ENCODE measurements at regions not wholly inside any gene's neighbourhood (a gene's known extent, or its start where the extent isn't known, plus 50 kb on each side); places are given as distances from the start of the nearest gene placed in this dataset.

DNA sequence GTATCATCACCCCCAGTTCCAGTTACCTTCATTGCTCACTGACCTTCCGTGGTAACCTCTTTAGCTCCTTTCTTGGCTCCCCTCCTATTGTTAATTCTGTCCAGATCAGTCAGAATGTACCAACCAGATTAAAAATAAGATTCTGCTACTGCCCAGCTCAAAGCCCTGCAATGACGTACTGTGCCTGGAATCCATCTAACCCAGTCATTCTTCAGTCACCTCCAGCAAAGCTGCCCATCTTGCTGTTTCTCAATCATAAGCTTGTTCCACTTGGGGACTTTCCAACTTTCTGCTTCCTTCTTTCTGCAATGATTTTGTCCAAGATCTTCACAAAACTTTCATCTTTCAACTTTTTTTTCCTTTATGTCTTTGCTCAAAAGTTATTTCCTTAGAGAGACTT, 512.0 kb upstream of the ZNF385D start:
- TF ChIP-seq, protein P1, sequence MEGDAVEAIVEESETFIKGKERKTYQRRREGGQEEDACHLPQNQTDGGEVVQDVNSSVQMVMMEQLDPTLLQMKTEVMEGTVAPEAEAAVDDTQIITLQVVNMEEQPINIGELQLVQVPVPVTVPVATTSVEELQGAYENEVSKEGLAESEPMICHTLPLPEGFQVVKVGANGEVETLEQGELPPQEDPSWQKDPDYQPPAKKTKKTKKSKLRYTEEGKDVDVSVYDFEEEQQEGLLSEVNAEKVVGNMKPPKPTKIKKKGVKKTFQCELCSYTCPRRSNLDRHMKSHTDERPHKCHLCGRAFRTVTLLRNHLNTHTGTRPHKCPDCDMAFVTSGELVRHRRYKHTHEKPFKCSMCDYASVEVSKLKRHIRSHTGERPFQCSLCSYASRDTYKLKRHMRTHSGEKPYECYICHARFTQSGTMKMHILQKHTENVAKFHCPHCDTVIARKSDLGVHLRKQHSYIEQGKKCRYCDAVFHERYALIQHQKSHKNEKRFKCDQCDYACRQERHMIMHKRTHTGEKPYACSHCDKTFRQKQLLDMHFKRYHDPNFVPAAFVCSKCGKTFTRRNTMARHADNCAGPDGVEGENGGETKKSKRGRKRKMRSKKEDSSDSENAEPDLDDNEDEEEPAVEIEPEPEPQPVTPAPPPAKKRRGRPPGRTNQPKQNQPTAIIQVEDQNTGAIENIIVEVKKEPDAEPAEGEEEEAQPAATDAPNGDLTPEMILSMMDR (conservative IDR thresholded peaks at IDR 0.05; ENCODE audit: low read depth, low read length) = no peak
- no peak overlapping the region for H3K4me3 ChIP-seq (ENCODE audit: low read length)
- peak; percentile 90 for DNase-seq (ENCODE audit: low read depth)

DNA sequence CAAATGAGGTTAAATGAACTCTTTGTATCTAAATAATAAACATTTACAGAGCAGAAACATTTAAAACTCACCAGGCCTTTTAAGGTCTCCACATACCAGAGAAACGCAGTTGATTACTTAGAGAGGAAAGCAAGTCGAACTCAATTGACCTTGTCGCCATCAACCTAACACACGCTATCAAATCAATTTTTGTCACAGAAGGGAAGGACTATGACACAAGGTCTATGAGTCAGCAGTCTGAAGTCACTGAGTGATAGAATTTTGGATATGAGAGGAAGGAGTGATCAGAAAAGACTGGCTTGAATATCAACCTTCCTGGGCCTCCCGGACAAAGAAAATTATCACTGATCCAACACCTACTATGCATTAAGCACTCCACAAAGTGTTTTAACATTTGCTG, 514.4 kb upstream of the ZNF385D start:
- TF ChIP-seq, protein P1 (conservative IDR thresholded peaks at IDR 0.05; ENCODE audit: low read depth, low read length) = no peak
- H3K4me3 ChIP-seq (ENCODE audit: low read length) = no peak overlapping the region
- DNase-seq (ENCODE audit: low read depth) = no peak

DNA sequence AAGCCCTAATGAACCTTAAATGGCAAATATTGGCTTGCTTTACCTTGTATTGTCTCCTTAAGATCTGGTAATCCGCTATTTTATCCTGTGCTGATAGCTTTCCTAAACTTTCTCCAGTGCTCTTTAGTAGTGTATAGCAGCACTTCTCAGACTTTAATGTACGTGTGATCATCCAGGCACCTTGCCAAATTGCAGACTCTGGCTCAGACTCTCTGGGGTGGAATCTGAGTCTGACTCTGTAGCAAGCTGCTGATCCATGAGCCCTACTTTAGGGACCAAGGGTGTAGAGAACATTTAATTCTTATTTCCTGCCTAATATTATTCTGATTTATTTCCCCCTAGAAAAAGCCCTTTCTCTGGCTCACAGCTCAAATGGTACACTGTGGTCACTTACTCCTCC, 518.8 kb upstream of the ZNF385D start:
- peak; percentile 68 for DNase-seq (ENCODE audit: low read depth)
- TF ChIP-seq, protein P1 (conservative IDR thresholded peaks at IDR 0.05; ENCODE audit: low read depth, low read length) = no peak
- H3K4me3 ChIP-seq (ENCODE audit: low read length) = no peak overlapping the region

DNA sequence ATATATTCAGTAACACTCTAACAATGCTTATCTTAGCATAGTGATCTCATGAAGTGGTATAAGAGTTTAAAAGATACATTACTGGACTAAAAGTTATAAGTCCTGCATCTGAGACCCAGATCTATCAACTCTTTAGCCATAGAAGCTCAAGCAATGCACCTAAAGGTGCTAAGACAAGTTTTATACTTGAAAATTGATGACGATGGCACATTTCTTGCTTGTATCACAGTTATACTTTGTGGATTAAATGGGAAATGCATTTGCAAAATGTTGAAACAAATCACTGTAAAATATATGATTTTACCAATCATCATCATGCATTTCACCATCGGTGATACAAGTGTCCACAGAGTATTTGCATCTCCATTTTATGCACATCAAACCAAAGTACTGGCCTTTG, 525.3 kb upstream of the ZNF385D start:
- no peak overlapping the region for H3K4me3 ChIP-seq (ENCODE audit: low read length)
- no peak for DNase-seq (ENCODE audit: low read depth)
- TF ChIP-seq, protein P1 (conservative IDR thresholded peaks at IDR 0.05; ENCODE audit: low read depth, low read length) = no peak

DNA sequence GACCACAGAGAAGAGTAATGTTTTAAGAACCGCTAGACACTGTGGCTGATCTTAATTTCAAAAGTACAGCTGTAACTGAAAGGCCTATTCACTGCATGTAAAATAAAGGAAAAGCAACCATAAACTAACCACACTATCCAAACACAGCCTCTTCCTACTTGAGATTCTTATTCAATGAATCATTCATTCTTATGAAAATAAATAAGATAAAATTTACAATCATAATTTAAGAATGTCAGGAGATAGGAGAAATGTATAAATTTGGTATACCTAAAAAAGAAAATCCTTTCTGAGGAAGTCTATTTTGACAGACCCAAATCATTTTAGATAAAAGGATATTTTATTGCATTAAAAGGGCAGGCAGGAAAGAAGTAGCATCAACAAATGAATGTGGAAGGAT, 533.5 kb upstream of the ZNF385D start:
- TF ChIP-seq, protein P1 (conservative IDR thresholded peaks at IDR 0.05; ENCODE audit: low read depth, low read length) = no peak
- DNase-seq (ENCODE audit: low read depth) = no peak
- no peak overlapping the region for H3K4me3 ChIP-seq (ENCODE audit: low read length)

DNA sequence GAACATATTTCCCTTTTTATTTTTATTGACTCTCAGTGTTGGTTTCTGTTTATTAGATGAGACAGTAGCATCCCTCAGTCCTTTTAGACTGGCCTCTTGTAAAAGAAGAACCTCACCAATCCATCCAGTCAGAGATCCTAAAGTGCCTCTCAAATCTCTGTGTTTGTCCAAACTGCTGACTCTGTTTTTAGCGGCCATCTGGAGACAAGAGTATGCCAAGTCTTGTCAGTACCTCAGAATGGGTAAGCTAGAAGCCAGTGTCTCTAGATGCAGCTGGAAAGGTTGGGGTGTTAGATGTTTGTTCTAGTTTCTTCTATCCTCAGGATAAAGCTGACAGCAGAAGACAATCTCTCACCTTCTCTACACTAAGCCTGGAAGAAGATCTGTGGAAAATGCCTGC, 537.7 kb upstream of the ZNF385D start:
- DNase-seq (ENCODE audit: low read depth) = no peak
- no peak overlapping the region for H3K4me3 ChIP-seq (ENCODE audit: low read length)
- TF ChIP-seq, protein P1 (conservative IDR thresholded peaks at IDR 0.05; ENCODE audit: low read depth, low read length) = no peak

DNA sequence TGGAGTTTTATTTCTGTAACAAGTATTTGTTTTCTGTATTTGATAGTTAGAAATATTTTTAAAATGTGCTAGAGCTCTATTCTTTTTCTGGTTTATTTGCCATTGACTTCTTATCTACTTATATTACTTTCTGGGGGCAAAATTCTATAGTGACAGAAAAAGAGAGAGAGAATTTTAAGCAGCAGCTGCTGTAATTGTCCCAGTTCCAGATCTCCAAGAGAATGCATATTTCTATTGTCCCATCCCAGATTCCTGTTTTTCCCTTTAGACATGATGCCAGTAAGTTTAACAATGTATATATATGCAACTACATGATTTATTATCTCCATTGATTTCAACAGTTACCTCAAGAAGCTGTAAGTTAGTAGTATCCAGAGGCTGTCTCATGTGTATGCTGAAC, 541.7 kb upstream of the ZNF385D start:
- TF ChIP-seq, protein P1 (conservative IDR thresholded peaks at IDR 0.05; ENCODE audit: low read depth, low read length) = no peak

More for the DNA sequence above, 541.7 kb upstream of the ZNF385D start:
- no peak for DNase-seq (ENCODE audit: low read depth)
- H3K4me3 ChIP-seq (ENCODE audit: low read length) = no peak overlapping the region
